K562 (cell line): ENCODE measurements at regions not wholly inside any gene's neighbourhood (a gene's known extent, or its start where the extent isn't known, plus 50 kb on each side); places are given as distances from the start of the nearest gene placed in this dataset.

Experiments
- GTF2E2 ChIP-seq: fragments of 200-800 bp; sonication (Bioruptor generic); IDR thresholded peaks from 2 replicates; pipeline ENCODE4 v1.6.1; 2016; ENCODE audit warnings: missing genetic modification characterization, missing compliant biosample characterization
- NR2C2 ChIP-seq, 2 experiments: fragments of 200-800 bp in 1 of 2; sonication (Bioruptor generic) in 1 of 2; sonication (generic) in 1 of 2; formaldehyde crosslinking in 1 of 2; IDR thresholded peaks; 2 replicates each; pipeline versions ENCODE4 v1.6.1 to v1.8.0; 2016 to 2022; ENCODE audit warnings: mild to moderate bottlenecking in 1 of 2, missing compliant biosample characterization in 1 of 2, missing genetic modification characterization in 1 of 2, missing genetic modification reagents in 1 of 2
- PCBP1 ChIP-seq: fragments of 200-400 bp; formaldehyde crosslinking; IDR thresholded peaks from 2 replicates; pipeline ENCODE4 v1.6.1; 2018; ENCODE audit warnings: mild to moderate bottlenecking, low read depth, low read length; ENCODE audit not compliant: poor library complexity, severe bottlenecking
- PHF21A ChIP-seq: fragments of 450-650 bp; IDR thresholded peaks from 2 replicates; pipeline ENCODE4 v1.6.1; 2017; ENCODE audit warnings: low read depth, borderline replicate concordance
- PPARD ChIP-seq: fragments of 250-450 bp; sonication (Bioruptor Pico); IDR thresholded peaks from 2 replicates; pipeline ENCODE4 v1.8.0; 2022; ENCODE audit warnings: inconsistent platforms, mild to moderate bottlenecking, moderate library complexity
- PURB ChIP-seq: sonication (generic); formaldehyde crosslinking; IDR thresholded peaks from 2 replicates; pipeline ENCODE4 v1.9.0; 2021; ENCODE audit warnings: low read depth, mild to moderate bottlenecking, missing genetic modification reagents
- RCOR1 ChIP-seq, 2 experiments: IDR thresholded peaks; 2 replicates each; pipeline ENCODE4 v1.6.1; 2012; ENCODE audit warnings: low read depth in 2 of 2, low read length in 2 of 2, borderline replicate concordance in 1 of 2, improper control_type of control experiment in 1 of 2
- SIN3B ChIP-seq: fragments of 450-650 bp; IDR thresholded peaks from 2 replicates; pipeline ENCODE4 v1.6.1; 2017; ENCODE audit warnings: low read depth, mild to moderate bottlenecking, moderate library complexity
- SPI1 ChIP-seq: IDR thresholded peaks from 2 replicates; pipeline ENCODE4 v1.6.1; 2011; ENCODE audit warnings: low read depth, low read length, control low read depth, borderline replicate concordance
- TAL1 ChIP-seq: fragments of 450-650 bp; IDR thresholded peaks from 2 replicates; pipeline ENCODE4 v1.6.1; 2016; ENCODE audit warnings: mild to moderate bottlenecking
- TARDBP ChIP-seq: fragments of 450-650 bp; IDR thresholded peaks from 2 replicates; pipeline ENCODE4 v1.6.1; 2016
- TBP ChIP-seq: optimal IDR thresholded peaks from 2 replicates; pipeline ENCODE3; 2011; ENCODE audit warnings: low read depth, low read length, improper control_type of control experiment
- TSC22D4 ChIP-seq: fragments of 450-650 bp; IDR thresholded peaks from 2 replicates; pipeline ENCODE4 v1.6.1; 2016; ENCODE audit warnings: missing genetic modification characterization, missing biosample characterization, control low read depth
- YBX1 ChIP-seq: fragments of 450-650 bp; IDR thresholded peaks from 2 replicates; pipeline ENCODE4 v1.7.1; 2016; ENCODE audit warnings: mild to moderate bottlenecking
- ZFP1 ChIP-seq: fragments of 450-650 bp; formaldehyde crosslinking; IDR thresholded peaks from 2 replicates; pipeline ENCODE4 v1.4.0; 2020; ENCODE audit warnings: mild to moderate bottlenecking, mixed read lengths
- ZFPM2 ChIP-seq: fragments of 250-450 bp; sonication (Bioruptor Pico); IDR thresholded peaks from 2 replicates; pipeline ENCODE4 v1.5.1; 2022; ENCODE audit warnings: mild to moderate bottlenecking
- ZNF282 ChIP-seq: sonication (generic); formaldehyde crosslinking; IDR thresholded peaks from 2 replicates; pipeline ENCODE4 v1.8.1; 2023; ENCODE audit warnings: missing genetic modification reagents
- ZNF77 ChIP-seq: fragments of 250-450 bp; sonication (Bioruptor Pico); IDR thresholded peaks from 2 replicates; pipeline ENCODE4 v1.5.0; 2020
- TF ChIP-seq, protein P1 (sequence below), 3 experiments: fragments of 200-800 bp in 1 of 3; sonication (Bioruptor generic) in 1 of 3; sonication (generic) in 1 of 3; formaldehyde crosslinking in 1 of 3; IDR thresholded peaks; 2 replicates each; pipeline versions ENCODE4 v1.6.1 to v1.8.0; 2016 to 2022; ENCODE audit warnings: mild to moderate bottlenecking in 2 of 3, missing compliant biosample characterization in 2 of 3, missing genetic modification characterization in 2 of 3, missing genetic modification reagents in 1 of 3
- TF ChIP-seq, protein P2 (sequence below), 3 experiments: IDR thresholded peaks in 2 of 3; conservative IDR thresholded peaks in 1 of 3; 2 replicates each; pipeline ENCODE4 v1.5.1; 2011 to 2012; ENCODE audit warnings: low read length in 3 of 3, mild to moderate bottlenecking in 3 of 3, control low read depth in 2 of 3, improper control_type of control experiment in 1 of 3, inconsistent platforms in 1 of 3, low read depth in 1 of 3, mixed read lengths in 1 of 3, moderate library complexity in 1 of 3; ENCODE audit not compliant: insufficient read depth in 2 of 3
- TF ChIP-seq, protein P3 (sequence below), 2 experiments: IDR thresholded peaks; 2 replicates each; pipeline ENCODE4 v1.6.1; 2012; ENCODE audit warnings: improper control_type of control experiment in 2 of 2, low read depth in 2 of 2, low read length in 2 of 2, borderline replicate concordance in 1 of 2
- TF ChIP-seq, protein P4 (sequence below): sonication (generic); IDR thresholded peaks from 2 replicates; pipeline ENCODE4 v1.6.1; 2016

DNA sequence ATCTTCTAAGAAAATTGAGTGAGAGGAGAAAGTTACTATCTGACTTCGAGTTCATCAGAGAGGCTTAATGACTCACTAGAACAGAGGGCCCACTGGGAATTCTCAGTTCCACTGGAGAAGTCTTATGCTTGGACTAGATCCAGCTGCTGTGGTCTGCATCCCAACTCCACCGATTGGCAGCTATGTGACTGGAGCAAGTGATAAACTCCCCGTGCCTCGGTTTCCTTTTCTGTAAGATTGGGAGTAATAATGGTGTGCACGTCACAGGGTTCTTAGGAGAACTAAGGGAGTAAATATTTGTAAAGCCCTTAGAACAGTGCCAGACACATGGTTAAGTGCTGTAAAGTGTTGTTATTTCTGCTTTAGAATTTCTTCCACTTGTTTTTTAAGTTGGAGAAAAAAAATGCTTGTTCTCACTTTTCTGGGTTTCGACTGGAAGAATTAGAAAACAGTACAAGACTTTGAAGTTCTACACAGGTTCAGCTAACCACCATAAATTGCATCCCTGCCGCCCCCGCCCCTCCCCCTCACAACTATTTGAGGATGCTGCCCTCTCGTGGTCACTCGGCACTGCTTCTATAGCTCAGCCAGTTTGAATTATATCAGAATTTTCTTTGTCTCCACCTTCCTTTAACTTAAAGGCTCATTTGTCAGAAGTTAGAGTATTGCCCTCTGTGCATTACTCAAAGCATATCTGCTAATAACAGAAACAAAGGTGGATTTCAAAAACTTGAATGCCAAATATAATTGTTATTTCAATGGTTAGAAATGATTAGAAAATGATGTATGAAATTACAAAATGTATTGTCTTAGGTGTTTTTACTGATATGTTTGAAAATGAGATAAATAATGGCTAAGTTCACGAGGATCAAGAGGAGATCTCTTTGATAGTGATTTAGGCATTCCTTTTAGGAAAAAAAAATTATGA lies 95.0 kb upstream of the IFNGR1 start (continued):
- TF ChIP-seq, protein P1, sequence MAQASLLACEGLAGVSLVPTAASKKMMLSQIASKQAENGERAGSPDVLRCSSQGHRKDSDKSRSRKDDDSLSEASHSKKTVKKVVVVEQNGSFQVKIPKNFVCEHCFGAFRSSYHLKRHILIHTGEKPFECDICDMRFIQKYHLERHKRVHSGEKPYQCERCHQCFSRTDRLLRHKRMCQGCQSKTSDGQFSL (CRISPR knock-in tag; IDR thresholded peaks at IDR 0.05) = no peak
- TF ChIP-seq, protein P1 (tag; IDR thresholded peaks at IDR 0.05) = peak in 1 of 2 experiments; percentile 57; a peak in 1 of 4 replicates
- TF ChIP-seq TAL1 = no peak
- no peak for TF ChIP-seq ZFP1 (CRISPR knock-in tag)
- TF ChIP-seq PHF21A = no peak
- TF ChIP-seq, protein P2, sequence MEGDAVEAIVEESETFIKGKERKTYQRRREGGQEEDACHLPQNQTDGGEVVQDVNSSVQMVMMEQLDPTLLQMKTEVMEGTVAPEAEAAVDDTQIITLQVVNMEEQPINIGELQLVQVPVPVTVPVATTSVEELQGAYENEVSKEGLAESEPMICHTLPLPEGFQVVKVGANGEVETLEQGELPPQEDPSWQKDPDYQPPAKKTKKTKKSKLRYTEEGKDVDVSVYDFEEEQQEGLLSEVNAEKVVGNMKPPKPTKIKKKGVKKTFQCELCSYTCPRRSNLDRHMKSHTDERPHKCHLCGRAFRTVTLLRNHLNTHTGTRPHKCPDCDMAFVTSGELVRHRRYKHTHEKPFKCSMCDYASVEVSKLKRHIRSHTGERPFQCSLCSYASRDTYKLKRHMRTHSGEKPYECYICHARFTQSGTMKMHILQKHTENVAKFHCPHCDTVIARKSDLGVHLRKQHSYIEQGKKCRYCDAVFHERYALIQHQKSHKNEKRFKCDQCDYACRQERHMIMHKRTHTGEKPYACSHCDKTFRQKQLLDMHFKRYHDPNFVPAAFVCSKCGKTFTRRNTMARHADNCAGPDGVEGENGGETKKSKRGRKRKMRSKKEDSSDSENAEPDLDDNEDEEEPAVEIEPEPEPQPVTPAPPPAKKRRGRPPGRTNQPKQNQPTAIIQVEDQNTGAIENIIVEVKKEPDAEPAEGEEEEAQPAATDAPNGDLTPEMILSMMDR (IDR thresholded peaks at IDR 0.05 in 2 of 3, conservative IDR thresholded peaks at IDR 0.05 in 1 of 3; ENCODE audit: insufficient read depth in 2 of 3, low read depth in 1 of 3, low read length in 3 of 3) = peak; percentile 85 to 95 (median 89)
- no peak for TF ChIP-seq NR2C2 (CRISPR knock-in tag; IDR thresholded peaks at IDR 0.05)
- no peak for TF ChIP-seq NR2C2 (tag; IDR thresholded peaks at IDR 0.05)
- TF ChIP-seq SPI1 = no peak
- no peak for TF ChIP-seq ZFPM2 (CRISPR knock-in tag)
- TF ChIP-seq PCBP1 = no peak
- TF ChIP-seq TARDBP = no peak
- TF ChIP-seq ZNF77 (CRISPR knock-in tag) = no peak
- no peak for TF ChIP-seq PURB (CRISPR knock-in tag)
- TF ChIP-seq SIN3B = no peak
- no peak for TF ChIP-seq PPARD (CRISPR knock-in tag)
- TF ChIP-seq TSC22D4 (tag) = no peak
- no peak for TF ChIP-seq ZNF282 (CRISPR knock-in tag)
- TF ChIP-seq GTF2E2 = no peak
- TF ChIP-seq RCOR1 (IDR thresholded peaks at IDR 0.05; ENCODE audit: borderline replicate concordance in 1 of 2, low read depth in 2 of 2, low read length in 2 of 2) = peak in 1 of 2 experiments; percentile 37; a peak in 1 of 4 replicates
- TF ChIP-seq YBX1 = no peak
- no peak for TF ChIP-seq TBP
- TF ChIP-seq, protein P3, sequence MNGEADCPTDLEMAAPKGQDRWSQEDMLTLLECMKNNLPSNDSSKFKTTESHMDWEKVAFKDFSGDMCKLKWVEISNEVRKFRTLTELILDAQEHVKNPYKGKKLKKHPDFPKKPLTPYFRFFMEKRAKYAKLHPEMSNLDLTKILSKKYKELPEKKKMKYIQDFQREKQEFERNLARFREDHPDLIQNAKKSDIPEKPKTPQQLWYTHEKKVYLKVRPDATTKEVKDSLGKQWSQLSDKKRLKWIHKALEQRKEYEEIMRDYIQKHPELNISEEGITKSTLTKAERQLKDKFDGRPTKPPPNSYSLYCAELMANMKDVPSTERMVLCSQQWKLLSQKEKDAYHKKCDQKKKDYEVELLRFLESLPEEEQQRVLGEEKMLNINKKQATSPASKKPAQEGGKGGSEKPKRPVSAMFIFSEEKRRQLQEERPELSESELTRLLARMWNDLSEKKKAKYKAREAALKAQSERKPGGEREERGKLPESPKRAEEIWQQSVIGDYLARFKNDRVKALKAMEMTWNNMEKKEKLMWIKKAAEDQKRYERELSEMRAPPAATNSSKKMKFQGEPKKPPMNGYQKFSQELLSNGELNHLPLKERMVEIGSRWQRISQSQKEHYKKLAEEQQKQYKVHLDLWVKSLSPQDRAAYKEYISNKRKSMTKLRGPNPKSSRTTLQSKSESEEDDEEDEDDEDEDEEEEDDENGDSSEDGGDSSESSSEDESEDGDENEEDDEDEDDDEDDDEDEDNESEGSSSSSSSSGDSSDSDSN (IDR thresholded peaks at IDR 0.05; ENCODE audit: borderline replicate concordance in 1 of 2, low read depth in 2 of 2, low read length in 2 of 2) = no peak
- TF ChIP-seq, protein P4, sequence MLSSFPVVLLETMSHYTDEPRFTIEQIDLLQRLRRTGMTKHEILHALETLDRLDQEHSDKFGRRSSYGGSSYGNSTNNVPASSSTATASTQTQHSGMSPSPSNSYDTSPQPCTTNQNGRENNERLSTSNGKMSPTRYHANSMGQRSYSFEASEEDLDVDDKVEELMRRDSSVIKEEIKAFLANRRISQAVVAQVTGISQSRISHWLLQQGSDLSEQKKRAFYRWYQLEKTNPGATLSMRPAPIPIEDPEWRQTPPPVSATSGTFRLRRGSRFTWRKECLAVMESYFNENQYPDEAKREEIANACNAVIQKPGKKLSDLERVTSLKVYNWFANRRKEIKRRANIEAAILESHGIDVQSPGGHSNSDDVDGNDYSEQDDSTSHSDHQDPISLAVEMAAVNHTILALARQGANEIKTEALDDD = no peak
